HG03060 (cell line): ENCODE measurements at regions not wholly inside any gene's neighbourhood (a gene's known extent, or its start where the extent isn't known, plus 50 kb on each side); places are given as distances from the start of the nearest gene placed in this dataset.
"Not testable (repeated sequence)": the region's sequence is repeated elsewhere in the genome, so short reads cannot be mapped to it uniquely, and the experiment has no call there.

Experiments
- ATAC-seq: cut with Tn5 transposase; IDR thresholded peaks from one replicate; pipeline ENCODE4 v1.9.1; 2021; ENCODE audit warnings: low read depth, moderate number of reproducible peaks; ENCODE audit not compliant: unreplicated experiment

DNA sequence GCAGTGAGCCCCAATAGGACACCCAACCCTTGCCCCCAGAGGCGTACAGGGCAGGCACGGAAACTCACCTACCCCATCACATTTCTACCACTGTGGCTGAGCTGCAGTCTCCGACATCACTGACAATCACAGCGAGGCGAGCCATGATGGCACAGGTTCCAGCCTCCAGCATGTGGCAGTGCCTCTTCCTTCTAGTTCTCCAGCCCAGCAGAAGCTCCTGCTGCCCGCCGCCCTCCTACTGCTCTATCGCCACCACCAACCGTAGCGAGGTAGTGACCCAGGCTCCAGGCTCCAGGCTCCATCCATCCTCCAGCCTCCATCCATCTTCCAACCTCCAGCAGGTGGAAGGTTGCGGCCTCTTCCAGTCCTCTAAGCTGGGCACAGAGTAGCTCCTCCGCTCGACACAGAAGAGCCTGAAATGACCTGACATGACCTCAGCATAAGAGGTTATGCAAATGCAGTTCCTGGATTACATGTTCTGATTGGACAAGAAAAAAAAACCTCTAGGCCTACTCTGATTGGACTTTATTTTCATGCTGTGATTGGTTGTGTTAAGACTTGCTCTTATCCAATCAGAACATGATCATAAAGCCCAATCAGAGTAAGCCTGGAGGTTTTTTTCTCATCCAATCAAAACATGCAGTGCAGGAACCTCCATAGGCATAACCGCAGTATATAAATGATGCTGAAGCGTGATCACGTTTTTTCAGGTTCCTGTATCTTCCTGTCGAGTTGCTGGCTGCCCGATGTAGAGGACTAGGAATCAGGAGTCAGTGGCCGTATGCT lies 438.9 kb upstream of the ZNF337 start:
- no peak for ATAC-seq

DNA sequence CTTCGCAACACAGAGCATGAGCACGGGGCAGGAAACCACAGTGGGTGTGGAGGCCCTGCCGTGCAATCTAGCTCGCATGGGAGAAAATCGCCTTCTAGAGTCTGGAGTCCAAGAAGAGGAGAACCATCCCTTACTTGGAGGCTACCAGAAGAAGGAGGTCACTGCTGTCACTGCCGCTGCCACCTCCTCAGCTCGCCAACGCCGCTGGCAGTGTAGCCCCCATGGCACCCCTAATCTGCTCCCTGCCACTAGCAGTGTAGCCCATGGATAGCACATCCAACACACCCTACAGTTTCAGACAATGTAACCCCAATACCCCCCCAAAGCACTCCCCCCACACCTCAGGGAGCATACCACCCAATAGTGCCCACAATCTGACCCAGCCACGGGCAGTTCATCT lies 438.0 kb upstream of the ZNF337 start:
- no peak for ATAC-seq

DNA sequence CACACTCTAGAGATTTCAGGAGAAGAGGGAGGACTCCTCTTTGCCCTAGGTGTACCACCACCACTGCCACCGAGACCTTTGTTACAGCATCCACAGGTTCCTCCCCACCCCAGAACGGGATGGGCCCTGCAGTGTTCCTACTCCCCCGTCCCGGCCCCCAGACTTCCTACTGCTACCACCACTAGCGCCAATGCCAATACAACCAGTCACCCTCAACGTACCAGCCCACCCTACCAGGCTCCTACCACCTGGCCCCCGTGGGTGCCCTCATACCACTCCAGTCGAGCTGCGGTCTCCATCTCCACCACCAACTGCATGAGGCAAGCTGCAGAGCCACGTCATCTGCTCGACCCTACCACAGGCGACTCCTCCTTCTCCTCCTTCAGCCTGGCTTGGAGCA lies 437.1 kb upstream of the ZNF337 start:
- not testable (repeated sequence) for ATAC-seq

DNA sequence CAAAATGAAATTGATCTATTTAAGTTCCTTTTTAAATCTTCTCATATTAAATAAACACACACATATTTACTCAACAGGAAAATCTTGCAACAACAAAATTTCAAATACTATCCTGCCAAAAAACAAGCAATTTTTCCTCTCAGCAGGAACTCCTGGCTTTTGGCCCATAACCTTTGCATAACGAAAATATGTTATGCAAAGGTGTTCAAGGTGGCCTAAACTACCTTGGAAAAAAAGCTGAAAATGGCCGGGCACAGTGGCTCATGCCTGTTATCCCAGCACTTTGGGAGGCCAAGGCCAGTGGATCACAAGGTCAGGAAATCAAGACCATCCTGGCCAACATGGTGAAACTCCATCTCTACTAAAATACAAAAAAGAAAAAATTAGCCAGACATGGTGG lies 424.3 kb upstream of the ZNF337 start:
- ATAC-seq: not testable (repeated sequence)

DNA sequence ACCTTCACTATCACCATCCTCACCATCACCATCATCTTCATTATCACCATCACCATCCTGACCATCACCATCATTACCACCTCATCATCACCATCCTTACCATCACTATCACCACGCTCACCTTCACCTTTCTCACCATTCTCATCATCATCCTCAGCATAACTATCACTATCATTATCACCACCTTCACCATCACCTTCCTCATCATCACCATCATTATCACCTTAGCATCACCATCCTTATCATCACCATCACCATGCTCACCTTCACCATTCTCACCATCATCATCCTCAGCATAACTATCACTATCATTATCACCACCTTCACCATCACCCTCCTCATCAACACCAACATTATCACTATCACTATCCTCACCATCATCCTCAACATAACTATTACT lies 397.8 kb upstream of the ZNF337 start:
- not testable (repeated sequence) for ATAC-seq

DNA sequence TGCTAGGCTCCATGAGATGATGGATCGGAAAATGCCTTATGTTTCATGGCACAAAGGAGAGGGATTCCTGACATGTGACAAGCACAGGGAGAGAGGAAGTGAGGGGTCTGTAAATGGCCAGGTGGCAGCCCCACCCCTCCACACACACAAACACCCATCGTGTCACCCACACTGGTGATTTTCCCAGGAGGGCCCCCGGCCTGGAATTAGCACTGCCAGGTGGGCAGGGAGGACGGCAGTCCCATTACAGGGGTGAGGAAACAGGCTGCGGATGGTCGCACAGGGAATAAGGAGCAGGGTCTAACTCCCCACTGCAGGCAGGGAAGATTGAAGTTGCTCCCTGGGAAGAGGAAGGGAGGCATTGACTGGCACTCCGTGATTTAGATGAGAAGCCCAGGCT lies 395.3 kb upstream of the ZNF337 start:
- not testable (repeated sequence) for ATAC-seq

DNA sequence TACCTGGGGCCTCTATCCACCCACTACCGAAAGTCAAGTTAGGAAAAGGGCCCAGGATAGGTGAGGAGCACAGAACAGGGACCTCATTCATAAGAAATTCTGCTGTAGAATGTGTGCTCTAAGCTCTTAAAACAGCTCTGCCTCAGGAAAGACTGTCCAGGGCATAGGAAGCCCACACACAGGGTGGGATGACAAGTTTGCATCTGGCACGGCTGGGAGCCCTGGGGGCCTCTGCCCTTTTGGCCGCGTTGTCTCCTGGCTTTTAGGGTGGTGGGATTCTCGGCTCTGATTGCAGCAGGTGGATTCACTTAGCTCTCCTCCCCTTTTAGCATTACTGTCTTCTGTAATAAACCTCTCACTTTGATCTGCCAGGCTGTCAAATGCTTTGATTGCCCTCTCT lies 389.5 kb upstream of the ZNF337 start:
- ATAC-seq: not testable (repeated sequence)

DNA sequence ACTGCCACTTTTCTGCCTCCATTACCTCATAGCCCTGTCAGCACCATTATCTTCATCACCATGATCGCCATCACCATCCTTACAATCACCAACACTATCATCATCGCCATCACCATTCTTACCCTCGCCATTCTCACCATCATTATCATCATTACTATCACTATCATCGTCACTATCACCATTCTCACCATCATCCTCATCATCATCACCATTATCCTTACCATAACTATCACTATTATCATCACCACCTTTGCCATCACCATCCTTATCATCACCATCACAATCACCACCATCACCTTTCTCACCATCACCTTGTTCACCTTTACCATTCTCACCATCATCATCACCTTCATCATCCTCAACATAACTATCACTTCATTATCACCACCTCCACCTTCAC lies 377.3 kb upstream of the ZNF337 start:
- ATAC-seq: not testable (repeated sequence)

DNA sequence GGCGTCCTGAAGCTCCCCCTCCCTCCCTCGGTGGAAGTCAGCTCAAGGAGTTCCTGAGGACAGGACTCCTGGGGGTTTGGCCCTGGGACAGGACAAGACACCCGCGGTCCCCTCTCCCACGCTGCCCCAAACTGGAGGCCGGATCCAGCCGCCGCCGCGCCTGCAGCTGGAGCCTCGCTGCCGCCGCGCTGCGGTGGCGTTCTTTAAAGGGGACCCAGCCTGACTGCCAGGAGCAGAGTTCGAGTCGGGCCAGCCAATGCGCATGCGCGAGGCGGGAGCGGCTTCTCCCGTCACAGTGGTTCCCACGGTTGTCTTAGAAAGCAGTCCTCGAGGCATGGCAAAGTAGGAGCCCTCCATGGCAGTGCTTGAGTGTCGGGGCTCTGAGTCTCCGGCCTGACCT lies 362.7 kb upstream of the ZNF337 start:
- ATAC-seq: not testable (repeated sequence)

DNA sequence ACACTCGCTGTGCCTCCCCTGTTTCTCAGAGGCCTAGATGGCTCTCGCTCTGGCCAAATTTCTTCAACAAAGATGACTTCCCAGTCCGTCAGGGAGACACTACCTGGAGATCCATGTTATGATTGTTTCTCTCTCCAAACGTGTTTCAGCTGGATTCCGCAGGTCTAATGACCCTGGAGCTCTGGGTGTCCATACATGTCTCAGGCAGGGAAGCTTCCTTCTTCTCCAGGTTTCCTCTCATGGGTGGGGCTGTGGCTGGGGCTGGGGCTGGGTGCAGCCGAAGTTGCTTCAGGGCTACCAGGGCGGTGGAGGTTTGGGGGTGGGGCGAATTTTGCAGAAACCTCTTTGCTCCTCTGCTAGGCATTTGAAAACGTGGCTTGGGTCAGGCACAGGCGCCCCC lies 361.8 kb upstream of the ZNF337 start:
- ATAC-seq: not testable (repeated sequence)

DNA sequence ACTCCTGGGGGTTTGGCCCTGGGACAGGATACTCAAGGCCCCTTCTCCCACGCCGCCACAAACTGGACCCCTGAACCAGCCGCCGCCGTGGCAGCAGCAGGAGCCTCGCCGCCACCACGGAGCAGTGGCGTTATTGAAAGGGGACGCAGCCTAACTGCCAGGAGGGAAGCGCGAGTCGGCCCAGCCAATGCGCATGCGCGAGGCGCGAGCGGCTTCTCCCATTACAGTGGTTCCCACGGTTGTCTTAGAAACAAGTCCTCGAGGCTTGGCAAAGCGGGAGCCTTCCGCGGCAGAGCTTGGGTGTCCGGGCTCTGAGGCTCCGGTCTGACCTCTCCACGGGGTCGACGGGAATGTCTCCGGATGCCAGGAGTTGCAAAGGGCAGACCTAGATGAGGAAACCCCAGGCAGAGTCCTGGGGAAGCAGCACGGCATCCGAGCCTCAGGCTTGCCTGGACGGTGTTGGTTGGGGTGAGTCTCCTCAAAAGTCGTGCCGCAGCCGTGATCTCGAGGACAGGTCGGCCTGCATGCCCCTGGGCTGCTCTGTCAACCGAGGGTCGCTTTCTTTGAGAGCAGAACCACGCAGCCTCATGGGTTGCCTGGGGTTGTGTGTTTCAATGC lies 360.6 kb upstream of the ZNF337 start:
- ATAC-seq: not testable (repeated sequence)

DNA sequence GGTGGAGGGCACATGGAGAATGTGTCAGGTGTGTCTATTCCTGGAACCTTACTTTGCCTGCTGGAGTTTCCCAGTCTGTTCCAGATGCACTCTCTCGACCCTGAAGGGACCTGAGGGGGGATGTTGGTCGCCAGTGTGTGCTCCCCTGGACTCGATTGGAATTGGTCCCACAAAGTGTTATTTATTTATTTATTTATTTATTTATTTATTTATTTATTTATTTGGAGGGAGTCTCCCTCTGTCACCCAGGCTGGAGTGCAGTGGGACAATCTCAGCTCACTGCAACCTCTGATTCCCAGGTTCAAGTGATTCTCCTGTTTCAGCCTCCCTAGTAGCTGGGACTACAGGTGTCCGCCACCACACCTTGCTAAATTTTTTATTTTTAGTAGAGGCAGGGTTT lies 329.1 kb upstream of the ZNF337 start:
- ATAC-seq: not testable (repeated sequence)

DNA sequence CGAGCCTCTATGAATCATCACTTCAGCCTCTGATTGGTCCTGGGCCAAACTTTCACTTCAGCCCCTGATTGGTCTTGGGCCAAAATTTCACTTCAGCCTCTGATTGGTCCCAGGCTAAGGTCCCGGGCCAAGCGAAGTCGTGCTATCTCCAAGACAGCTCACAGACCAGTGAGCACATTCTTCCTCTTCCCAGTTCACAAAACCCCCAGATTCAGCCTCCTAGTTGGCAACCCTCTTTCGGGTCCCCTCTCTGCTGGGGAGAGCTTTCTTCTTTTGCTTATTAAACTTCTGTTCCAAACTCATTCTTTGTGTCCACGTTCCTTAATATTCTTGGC lies 314.3 kb upstream of the ZNF337 start:
- ATAC-seq: not testable (repeated sequence)

DNA sequence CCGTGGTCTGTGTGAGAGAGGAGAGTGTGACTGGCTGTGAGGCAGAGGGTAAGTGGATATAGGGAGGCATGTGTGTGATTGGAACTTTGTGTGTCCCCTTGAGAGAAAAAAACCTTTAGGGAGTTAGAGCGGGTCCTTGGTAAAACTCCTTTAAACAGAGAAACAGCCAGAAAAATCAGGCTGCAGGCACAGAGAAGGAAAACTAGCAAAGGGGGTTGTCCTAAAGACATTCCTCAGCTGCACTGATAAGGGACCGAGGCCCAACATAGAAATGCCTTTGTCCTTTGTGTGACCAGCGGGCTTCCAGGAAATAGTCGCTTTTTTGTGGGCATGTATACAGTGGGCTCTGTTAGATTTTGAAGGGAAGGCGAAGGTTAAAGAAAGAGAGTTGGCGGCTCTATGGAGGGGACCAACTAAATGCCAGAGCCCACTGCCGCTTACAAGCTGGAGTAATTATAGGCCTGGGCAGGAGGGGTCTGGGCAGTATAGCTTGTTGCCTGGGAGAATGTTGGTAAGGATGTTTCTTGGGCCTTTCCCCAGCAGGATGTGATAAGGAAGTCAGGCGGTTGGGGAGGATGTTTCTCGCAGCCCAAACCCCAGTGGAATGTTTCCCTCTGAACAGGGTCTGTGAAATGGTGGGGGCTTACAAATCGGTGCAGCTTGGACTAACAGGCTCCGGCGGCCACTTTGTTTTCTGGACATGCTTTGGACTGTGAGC lies 313.7 kb upstream of the ZNF337 start:
- not testable (repeated sequence) for ATAC-seq

DNA sequence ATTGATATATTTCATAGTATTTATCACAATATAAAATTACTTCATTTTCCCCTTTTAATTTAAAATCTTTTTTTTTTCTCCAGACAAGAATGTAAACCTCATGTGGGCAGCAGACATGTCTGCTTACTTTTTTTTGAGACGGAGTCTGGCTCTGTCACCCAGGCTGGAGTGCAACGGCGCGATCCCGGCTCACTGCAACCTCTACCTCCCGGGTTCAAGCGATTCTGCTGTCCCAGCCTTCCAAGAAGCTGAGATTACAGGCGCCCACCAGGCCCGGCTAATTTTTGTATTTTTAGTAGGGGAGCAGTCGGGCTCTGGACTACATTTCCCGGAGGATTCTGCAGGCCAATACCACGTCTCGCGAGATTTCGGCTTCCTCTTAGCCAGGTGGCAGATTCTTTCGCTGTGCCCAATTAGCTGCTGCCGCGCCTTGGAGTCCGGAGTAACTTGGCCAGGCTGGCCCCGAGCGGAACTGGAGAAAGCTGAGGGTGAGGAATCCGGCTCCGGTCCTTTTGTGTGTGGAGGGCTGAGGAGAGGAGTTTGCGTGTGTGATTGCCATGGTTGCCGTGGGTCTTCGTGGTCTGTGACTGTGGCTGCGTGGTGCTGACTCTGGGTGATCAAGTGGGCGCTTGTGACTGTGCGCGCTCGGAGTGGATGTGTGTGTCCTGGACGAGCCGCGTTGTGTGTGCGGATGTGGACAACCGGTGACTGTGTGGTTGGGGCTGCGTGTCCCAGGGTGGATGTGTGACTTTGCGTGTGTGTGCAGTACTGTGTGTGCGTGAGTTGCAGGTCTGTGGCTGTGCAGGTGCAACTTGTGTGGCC lies 313.0 kb upstream of the ZNF337 start:
- ATAC-seq: not testable (repeated sequence)

DNA sequence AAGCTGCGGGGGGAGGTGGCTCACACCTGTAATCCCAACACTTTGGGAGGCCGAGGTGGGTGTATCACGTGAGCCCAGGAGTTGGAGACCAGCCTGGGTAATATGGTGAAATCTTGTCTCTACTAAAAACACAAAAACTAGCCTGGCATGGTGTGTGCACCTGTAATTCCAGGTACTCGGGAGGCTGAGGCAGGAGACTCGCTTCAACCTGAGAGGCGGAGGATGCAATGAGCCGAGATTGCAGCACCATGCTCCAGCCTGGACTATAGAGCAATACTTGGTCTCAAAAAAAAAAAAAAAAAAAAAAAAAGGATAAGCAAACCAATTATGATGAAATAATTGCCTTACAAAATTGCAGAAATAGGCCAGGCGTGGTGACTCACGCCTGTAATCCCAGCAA lies 311.4 kb upstream of the ZNF337 start:
- not testable (repeated sequence) for ATAC-seq

DNA sequence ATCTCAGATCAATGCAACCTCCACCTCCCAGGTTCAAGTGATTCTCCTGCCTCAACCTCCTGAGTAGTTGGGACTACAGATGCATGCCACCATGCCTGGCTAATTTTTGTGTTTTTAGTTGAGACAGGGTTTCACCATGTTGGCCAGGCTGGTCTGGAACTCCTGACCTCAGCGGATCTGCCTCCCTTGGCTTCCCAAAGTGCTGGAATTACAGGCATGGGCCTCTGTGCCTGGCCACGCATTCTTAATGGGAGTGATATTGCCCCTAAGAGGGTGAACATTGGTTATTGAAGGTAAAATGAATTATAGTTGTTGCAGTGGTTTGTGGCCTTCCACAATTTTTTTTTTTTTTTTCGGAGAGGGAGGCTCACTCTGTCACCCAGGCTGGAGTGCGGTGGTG lies 309.5 kb upstream of the ZNF337 start:
- ATAC-seq: not testable (repeated sequence)

DNA sequence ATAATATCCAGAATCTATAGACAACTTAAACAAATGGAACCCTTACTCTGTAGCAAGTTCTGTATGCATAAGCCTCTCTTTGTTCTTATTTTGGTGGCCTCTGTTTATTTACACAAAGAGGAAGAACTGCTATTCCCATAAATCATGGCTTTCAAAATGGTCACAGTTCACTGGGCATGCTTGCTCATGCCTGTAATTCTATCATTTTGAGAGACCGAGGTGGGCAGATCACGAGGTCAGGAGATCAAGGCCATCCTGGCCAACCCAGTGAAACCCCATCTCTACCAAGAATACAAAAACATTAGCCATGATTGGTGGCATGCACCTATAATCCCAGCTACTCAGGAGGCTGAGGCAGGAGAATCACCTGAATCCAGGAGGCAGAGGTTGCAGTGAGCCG lies 307.3 kb upstream of the ZNF337 start:
- ATAC-seq: not testable (repeated sequence)

DNA sequence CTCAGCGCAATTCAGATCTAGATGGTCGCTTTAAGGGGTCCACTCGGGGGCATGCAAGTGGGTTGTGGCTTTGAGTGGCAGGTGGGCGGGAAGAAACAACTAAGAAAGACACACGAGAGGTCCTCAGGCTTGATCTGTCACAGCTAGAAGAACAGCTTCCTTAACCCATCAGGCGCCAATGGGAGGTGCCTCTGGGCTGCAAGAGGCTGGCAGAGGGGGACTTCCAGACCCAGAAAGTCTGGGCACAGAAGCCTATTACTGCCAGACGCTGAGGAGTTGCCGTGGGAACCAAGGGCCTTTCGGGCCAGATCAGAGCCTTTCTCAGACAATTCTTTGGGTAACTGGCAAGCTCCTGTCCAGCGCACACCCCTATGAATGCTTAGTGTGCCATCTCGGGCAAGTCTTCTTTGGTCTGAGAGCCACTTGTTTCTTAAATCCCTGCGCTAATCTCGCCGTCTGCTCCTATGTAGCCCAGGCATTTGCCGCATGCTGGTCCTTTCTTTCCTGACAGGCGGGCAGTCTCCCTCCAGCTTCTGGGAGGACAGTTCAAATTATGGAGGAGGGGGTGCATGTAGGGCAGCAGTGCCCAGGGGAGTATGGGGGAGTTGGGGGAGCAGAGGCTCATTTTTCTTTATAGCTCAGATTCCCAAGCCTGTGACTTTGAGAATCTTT lies 300.9 kb upstream of the ZNF337 start:
- ATAC-seq: not testable (repeated sequence)

DNA sequence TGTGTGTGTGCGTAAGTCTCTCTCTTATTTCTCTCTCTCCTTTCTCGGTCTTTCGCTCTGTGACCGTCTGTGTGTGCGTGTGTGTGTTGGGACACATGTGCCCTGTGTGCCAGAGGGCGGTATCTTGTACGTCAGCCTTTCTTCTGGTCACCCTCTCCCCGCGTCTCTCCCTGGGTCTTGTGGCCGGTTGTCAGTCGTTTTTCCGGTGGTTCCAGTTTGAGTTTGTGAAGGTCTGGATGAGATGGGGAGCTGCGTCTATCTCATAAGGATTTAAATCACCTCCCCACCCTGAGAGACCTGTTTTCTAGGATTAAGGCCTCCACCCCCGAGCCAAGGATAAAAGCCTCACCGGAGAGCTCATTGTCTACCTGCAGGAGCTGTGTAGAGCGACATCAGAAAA lies 295.5 kb upstream of the ZNF337 start:
- no peak for ATAC-seq
